HepG2 (cell line): ENCODE measurements at regions not wholly inside any gene's neighbourhood (a gene's known extent, or its start where the extent isn't known, plus 50 kb on each side); places are given as distances from the start of the nearest gene placed in this dataset.

Experiments used
- FOXK2 ChIP-seq: fragments of 450-650 bp; IDR thresholded peaks from 2 replicates; pipeline ENCODE4 v1.6.1; 2016
- GABPB1 ChIP-seq: IDR thresholded peaks from 2 replicates; pipeline ENCODE4 v1.6.1; 2016; ENCODE audit warnings: mild to moderate bottlenecking, missing genetic modification reagents, moderate library complexity, missing compliant biosample characterization
- HMGA1 ChIP-seq: sonication (generic); formaldehyde crosslinking; conservative IDR thresholded peaks from 2 replicates; pipeline ENCODE4 v1.4.0; 2020; ENCODE audit warnings: missing genetic modification reagents
- MEIS1 ChIP-seq: sonication (generic); formaldehyde crosslinking; IDR thresholded peaks from 2 replicates; pipeline ENCODE4 v1.9.0; 2021; ENCODE audit warnings: mild to moderate bottlenecking, missing genetic modification reagents, moderate library complexity, borderline replicate concordance
- NCOA1 ChIP-seq: sonication (generic); formaldehyde crosslinking; IDR thresholded peaks from 2 replicates; pipeline ENCODE4 v1.9.0; 2021; ENCODE audit warnings: missing genetic modification reagents
- PAF1 ChIP-seq: IDR thresholded peaks from 2 replicates; pipeline ENCODE4 v1.6.1; 2016; ENCODE audit warnings: missing genetic modification reagents, missing compliant biosample characterization
- SKI ChIP-seq: fragments of 450-650 bp; IDR thresholded peaks from one replicate; pipeline ENCODE4 v1.6.1; 2018; ENCODE audit warnings: mild to moderate bottlenecking; ENCODE audit not compliant: partially characterized antibody
- ZNF652 ChIP-seq: IDR thresholded peaks from 2 replicates; pipeline ENCODE4 v1.6.1; 2016; ENCODE audit warnings: low read depth, borderline replicate concordance
- TF ChIP-seq, protein P1 (sequence below), 2 experiments: sonication (generic) in 1 of 2; formaldehyde crosslinking in 1 of 2; IDR thresholded peaks; 2 replicates each; pipeline versions ENCODE4 v1.4.0 to v1.6.1; 2016 to 2020; ENCODE audit warnings: borderline replicate concordance in 1 of 2, low read depth in 1 of 2, mild to moderate bottlenecking in 1 of 2, missing genetic modification reagents in 1 of 2
- TF ChIP-seq, protein P2 (sequence below): IDR thresholded peaks from 2 replicates; pipeline ENCODE4 v1.6.1; 2016; ENCODE audit warnings: mild to moderate bottlenecking, missing biosample characterization, missing genetic modification reagents
- TF ChIP-seq, protein P3 (sequence below): sonication (generic); formaldehyde crosslinking; IDR thresholded peaks from 2 replicates; pipeline ENCODE4 v1.4.0; 2020; ENCODE audit warnings: missing genetic modification reagents, mild to moderate bottlenecking, borderline replicate concordance

DNA sequence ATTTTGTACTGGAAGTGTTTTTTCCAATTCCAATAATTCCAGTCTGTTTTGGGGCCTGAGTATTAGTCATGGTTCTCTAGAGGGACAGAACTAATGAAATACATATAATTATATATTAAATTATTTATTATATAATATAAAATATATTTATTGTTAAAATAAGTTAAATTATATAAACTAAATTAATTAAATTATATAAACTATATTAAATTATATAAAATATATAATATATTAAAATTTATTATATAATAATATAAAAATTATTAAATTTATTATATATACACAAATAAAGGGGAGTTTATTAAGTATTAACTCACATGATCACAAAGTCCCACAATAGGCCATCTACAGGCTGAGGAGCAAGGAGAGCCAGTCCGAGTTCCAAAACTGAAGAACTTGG, 253.4 kb upstream of the NETO1 start (continued):
- TF ChIP-seq, protein P1, sequence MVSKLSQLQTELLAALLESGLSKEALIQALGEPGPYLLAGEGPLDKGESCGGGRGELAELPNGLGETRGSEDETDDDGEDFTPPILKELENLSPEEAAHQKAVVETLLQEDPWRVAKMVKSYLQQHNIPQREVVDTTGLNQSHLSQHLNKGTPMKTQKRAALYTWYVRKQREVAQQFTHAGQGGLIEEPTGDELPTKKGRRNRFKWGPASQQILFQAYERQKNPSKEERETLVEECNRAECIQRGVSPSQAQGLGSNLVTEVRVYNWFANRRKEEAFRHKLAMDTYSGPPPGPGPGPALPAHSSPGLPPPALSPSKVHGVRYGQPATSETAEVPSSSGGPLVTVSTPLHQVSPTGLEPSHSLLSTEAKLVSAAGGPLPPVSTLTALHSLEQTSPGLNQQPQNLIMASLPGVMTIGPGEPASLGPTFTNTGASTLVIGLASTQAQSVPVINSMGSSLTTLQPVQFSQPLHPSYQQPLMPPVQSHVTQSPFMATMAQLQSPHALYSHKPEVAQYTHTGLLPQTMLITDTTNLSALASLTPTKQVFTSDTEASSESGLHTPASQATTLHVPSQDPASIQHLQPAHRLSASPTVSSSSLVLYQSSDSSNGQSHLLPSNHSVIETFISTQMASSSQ (IDR thresholded peaks at IDR 0.05; ENCODE audit: low read depth) = no peak
- TF ChIP-seq, protein P1 (CRISPR knock-in tag; IDR thresholded peaks at IDR 0.05; ENCODE audit: borderline replicate concordance) = no peak
- no peak for TF ChIP-seq ZNF652 (CRISPR knock-in tag)
- TF ChIP-seq, protein P2, sequence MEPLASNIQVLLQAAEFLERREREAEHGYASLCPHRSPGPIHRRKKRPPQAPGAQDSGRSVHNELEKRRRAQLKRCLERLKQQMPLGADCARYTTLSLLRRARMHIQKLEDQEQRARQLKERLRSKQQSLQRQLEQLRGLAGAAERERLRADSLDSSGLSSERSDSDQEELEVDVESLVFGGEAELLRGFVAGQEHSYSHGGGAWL (CRISPR knock-in tag) = no peak
- TF ChIP-seq, protein P3, sequence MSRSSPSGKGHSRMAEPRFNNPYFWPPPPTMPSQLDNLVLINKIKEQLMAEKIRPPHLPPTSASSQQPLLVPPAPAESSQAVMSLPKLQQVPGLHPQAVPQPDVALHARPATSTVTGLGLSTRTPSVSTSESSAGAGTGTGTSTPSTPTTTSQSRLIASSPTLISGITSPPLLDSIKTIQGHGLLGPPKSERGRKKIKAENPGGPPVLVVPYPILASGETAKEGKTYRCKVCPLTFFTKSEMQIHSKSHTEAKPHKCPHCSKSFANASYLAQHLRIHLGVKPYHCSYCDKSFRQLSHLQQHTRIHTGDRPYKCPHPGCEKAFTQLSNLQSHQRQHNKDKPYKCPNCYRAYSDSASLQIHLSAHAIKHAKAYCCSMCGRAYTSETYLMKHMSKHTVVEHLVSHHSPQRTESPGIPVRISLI (CRISPR knock-in tag) = no peak
- TF ChIP-seq NCOA1 (CRISPR knock-in tag) = no peak
- no peak for TF ChIP-seq MEIS1 (CRISPR knock-in tag)
- TF ChIP-seq GABPB1 (CRISPR knock-in tag) = no peak
- TF ChIP-seq SKI = no peak
- TF ChIP-seq HMGA1 (CRISPR knock-in tag) = no peak
- no peak for TF ChIP-seq FOXK2
- no peak for TF ChIP-seq PAF1 (CRISPR knock-in tag)
